Body of pancreas (tissue), 4 donors: ENCODE measurements at regions not wholly inside any gene's neighbourhood (a gene's known extent, or its start where the extent isn't known, plus 50 kb on each side); places are given as distances from the start of the nearest gene placed in this dataset.
"Not testable (repeated sequence)": the region's sequence is repeated elsewhere in the genome, so short reads cannot be mapped to it uniquely, and the experiment has no call there.

Experiments
- ATAC-seq: fragments of 150-250 bp; one replicate; pipeline ENCODE4 v1.9.1; 2016
- DNase-seq, 4 donors: peaks; one replicate each; pipeline ENCODE4 v3.0.0-alpha.2; 2019
- H3K27ac ChIP-seq, 4 donors: fragments of 200-600 bp; sonication (generic); 1 replicate in 3 of 4; 2 replicates in 1 of 4; pipeline versions ENCODE4 v1.5.1 to v1.6.1; 2016 to 2019; ENCODE audit warnings: mild to moderate bottlenecking in 1 of 4, mixed read lengths in 1 of 4, moderate library complexity in 1 of 4
- H3K27me3 ChIP-seq, 2 donors: fragments of 200-600 bp; sonication (generic); one replicate each; pipeline ENCODE4 v1.6.0; 2016; ENCODE audit warnings: mild to moderate bottlenecking in 1 of 2
- H3K36me3 ChIP-seq, 2 donors: fragments of 200-600 bp; sonication (generic); replicated peaks in 1 of 2; 2 replicates each; pipeline ENCODE4 v1.5.1; 2016; ENCODE audit warnings: low read depth in 2 of 2; ENCODE audit not compliant: insufficient read depth in 1 of 2
- H3K4me1 ChIP-seq: fragments of 200-600 bp; sonication (generic); one replicate; pipeline ENCODE4 v1.6.0; 2016
- H3K4me3 ChIP-seq, 2 donors: fragments of 200-600 bp; sonication (generic); 1 replicate in 1 of 2; 2 replicates in 1 of 2; pipeline ENCODE4 v1.5.1; 2016 to 2019
- H3K9me3 ChIP-seq, 3 donors: fragments of 200-600 bp; sonication (generic); 1 replicate in 2 of 3; 2 replicates in 1 of 3; pipeline ENCODE4 v1.5.1; 2016
- CTCF ChIP-seq, 7 experiments: fragments of 450-650 bp in 4 of 7; fragments of 200-600 bp in 3 of 7; sonication (generic) in 3 of 7; IDR thresholded peaks; one replicate each; pipeline ENCODE4 v1.5.1; 2016 to 2019; ENCODE audit warnings: antibody characterized with exemption in 7 of 7
- POLR2A ChIP-seq, 3 donors: fragments of 450-650 bp; IDR thresholded peaks; one replicate each; pipeline ENCODE4 v1.6.1; 2016; ENCODE audit warnings: antibody characterized with exemption in 3 of 3, mild to moderate bottlenecking in 2 of 3
- WGBS, 2 donors: methylation state at CpG; one replicate each; pipeline ENCODE4 v1.1.5; 2017; 5-methylcytosine and 5-hydroxymethylcytosine counted together
- intact Hi-C: fragments of 100-400 bp; cut with DNase I; formaldehyde crosslinking; loops from one replicate; pipeline ENCODE4 v1.15.1; 2023

DNA sequence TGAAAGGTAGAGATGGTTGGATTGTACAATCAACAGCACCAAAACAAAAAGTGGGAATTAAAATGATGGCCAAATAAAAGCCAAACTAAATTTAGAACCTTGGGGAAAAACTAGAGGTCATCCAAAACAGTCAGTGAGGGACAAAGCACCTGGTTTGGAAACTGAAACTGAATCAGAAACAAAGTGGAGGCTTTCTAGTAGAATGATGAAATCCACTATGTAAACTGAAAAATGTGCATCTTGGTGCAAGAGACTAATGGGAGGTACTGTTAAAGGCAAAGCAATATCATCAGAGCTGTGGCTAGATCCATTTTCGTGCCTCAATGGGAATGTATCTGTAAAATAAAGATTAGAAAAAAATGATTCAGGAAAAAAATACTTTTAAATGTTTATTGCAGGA, 380.0 kb upstream of the GJE1 start:
- Histone ChIP-seq H3K9me3 (no peaks in the 10 kb centered on the region), H3K27me3 (no peaks in the 10 kb centered on the region), H3K36me3 (no peaks in the 10 kb centered on the region), H3K4me3 (no peak overlapping the region), H3K4me1 (no peaks in the 10 kb centered on the region), H3K27ac (no peak overlapping the region)
- no peak for TF ChIP-seq POLR2A (IDR thresholded peaks at IDR 0.05)
- no peak for TF ChIP-seq CTCF (IDR thresholded peaks at IDR 0.05)
- DNase-seq (no peak), ATAC-seq (no peak)
- intact Hi-C loops = no loop called here
- 24 to 46% methylated on average over 1 of the region's 1 CpG for whole genome bisulfite sequencing, 2 donors

DNA sequence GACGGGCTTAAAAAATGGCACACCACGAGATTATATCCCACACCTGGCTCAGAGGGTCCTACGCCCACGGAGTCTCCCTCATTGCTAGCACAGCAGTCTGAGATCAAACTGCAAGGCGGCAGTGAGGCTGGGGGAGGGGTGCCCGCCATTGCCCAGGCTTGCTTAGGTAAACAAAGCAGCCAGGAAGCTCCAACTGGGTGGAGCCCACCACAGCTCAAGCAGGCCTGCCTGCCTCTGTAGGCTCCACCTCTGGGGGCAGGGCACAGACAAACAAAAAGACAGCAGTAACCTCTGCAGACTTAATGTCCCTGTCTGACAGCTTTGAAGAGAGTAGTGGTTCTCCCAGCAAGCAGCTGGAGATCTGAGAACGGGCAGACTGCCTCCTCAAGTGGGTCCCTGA, 386.4 kb upstream of the GJE1 start:
- H3K4me3 ChIP-seq, intact Hi-C loops, H3K4me1 ChIP-seq, H3K36me3 ChIP-seq, DNase-seq, H3K27me3 ChIP-seq, H3K9me3 ChIP-seq, ATAC-seq, H3K27ac ChIP-seq: not testable (repeated sequence)
- 60 to 66% methylated on average over 6 to 7 of the region's 7 CpGs for WGBS, 2 donors

GRCh38 chr6:141744971-141745370, 387.8 kb upstream of the GJE1 start:
- no peak for DNase-seq
- TF ChIP-seq POLR2A (IDR thresholded peaks at IDR 0.05) (no peak), CTCF (IDR thresholded peaks at IDR 0.05) (no peak)
- intact Hi-C loops = no loop called here
- ATAC-seq = no peak
- H3K9me3 ChIP-seq = no peaks in the 10 kb centered on the region
- no peak overlapping the region for H3K27ac ChIP-seq
- no peaks in the 10 kb centered on the region for H3K27me3 ChIP-seq
- no peak overlapping the region for H3K4me3 ChIP-seq
- no peaks in the 10 kb centered on the region for H3K36me3 ChIP-seq
- no peaks in the 10 kb centered on the region for H3K4me1 ChIP-seq
- WGBS, 2 donors = 32 to 49% methylated on average over 3 of the region's 3 CpGs

DNA sequence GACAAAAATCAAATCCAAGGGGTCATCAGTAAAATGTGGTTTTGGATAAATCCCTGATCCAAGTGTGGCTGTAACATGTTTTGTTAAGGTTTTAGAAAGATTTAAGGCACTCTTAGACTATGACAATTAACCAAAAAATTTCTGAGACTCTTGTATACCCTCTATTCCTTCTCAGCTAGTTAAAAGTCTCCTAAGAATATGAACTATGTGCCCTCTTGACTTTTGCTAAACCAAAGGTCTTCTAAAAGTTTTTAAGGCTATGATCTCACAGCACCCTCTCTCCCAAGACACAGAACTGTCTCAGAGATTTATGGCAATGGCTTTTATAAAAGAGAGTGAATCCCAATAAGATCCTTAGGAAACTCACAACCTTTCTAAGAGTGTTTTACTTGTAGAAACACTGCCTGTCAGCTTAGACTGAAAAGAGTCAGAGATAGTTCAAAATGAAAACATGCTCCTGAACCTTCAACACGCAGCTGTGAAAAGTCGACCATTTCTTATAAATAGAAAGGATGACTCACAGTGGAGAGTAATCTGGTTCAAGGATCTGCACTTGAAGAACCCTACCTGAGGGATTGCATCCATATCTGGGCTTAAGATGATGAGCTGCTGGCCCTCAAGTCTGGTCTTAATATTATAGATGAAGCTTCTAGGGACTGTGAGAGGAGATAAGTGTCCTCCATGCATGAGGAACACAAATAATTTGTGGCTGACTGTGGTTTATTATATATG, 388.4 kb upstream of the GJE1 start:
- TF ChIP-seq CTCF (IDR thresholded peaks at IDR 0.05) (no peak), POLR2A (IDR thresholded peaks at IDR 0.05) (no peak)
- Histone ChIP-seq H3K4me3 (no peak overlapping the region), H3K36me3 (no peaks in the 10 kb centered on the region), H3K27me3 (no peaks in the 10 kb centered on the region), H3K27ac (no peak overlapping the region), H3K4me1 (no peaks in the 10 kb centered on the region), H3K9me3 (no peaks in the 10 kb centered on the region)
- DNase-seq = no peak
- 64 to 65% methylated on average over 2 of the region's 2 CpGs for WGBS, 2 donors
- intact Hi-C loops = no loop called here
- ATAC-seq = no peak

DNA sequence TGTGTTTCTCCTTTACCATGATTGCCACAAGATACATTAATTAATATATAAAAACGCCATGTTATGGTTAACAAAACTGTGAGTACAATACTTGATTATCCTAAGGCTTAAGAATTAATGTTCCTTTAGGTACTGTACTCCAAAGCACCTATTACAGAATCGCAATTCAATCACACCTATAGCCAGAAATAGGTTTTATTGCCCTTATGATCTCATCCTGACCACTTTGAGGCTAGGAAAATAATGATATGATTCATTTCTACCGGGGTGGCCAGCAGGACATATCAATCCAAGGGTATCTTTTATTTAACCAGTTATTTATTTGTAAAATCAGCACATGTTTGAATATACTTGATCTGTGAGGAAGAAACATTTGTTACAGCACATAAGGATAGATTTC, 396.6 kb upstream of the GJE1 start:
- intact Hi-C loops = no loop called here
- Histone ChIP-seq H3K4me1 (no peaks in the 10 kb centered on the region), H3K27me3 (no peaks in the 10 kb centered on the region), H3K36me3 (no peaks in the 10 kb centered on the region), H3K27ac (no peak overlapping the region), H3K9me3 (no peaks in the 10 kb centered on the region), H3K4me3 (no peak overlapping the region)
- DNase-seq (no peak), ATAC-seq (no peak)
- TF ChIP-seq CTCF (IDR thresholded peaks at IDR 0.05) (no peak), POLR2A (IDR thresholded peaks at IDR 0.05) (no peak)
- 44 to 55% methylated on average over 3 of the region's 3 CpGs for WGBS, 2 donors
